ENCODE measurements at regions not wholly inside any gene's neighbourhood (a gene's known extent, or its start where the extent isn't known, plus 50 kb on each side); places are given as distances from the start of the nearest gene placed in this dataset.
"Not testable (repeated sequence)": the region's sequence is repeated elsewhere in the genome, so short reads cannot be mapped to it uniquely, and the experiment has no call there.

DNA sequence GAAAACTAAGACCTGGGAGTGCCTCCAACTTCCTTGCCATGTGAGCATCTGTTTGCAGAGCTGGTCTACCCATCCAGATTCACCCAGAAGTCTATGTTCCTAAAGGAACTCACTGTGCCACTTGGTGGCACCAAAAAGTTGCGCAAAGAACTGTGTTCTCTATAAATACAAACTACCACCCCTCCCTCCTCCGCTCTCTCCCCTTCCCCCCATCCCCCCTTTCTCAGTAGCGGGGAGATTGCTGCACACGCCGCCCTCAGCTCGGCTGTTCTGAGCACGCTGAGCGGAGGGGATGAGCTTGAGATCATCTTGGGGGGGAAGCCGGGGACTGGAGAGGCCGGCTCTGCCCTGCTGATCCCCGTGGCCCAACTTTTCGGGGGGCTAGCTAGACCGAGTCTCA lies 352.2 kb upstream of the FOLH1 start:
- TF ChIP-seq, protein P1, sequence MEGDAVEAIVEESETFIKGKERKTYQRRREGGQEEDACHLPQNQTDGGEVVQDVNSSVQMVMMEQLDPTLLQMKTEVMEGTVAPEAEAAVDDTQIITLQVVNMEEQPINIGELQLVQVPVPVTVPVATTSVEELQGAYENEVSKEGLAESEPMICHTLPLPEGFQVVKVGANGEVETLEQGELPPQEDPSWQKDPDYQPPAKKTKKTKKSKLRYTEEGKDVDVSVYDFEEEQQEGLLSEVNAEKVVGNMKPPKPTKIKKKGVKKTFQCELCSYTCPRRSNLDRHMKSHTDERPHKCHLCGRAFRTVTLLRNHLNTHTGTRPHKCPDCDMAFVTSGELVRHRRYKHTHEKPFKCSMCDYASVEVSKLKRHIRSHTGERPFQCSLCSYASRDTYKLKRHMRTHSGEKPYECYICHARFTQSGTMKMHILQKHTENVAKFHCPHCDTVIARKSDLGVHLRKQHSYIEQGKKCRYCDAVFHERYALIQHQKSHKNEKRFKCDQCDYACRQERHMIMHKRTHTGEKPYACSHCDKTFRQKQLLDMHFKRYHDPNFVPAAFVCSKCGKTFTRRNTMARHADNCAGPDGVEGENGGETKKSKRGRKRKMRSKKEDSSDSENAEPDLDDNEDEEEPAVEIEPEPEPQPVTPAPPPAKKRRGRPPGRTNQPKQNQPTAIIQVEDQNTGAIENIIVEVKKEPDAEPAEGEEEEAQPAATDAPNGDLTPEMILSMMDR (IDR thresholded peaks at IDR 0.05): not testable (repeated sequence)
- TF ChIP-seq POLR2A (IDR thresholded peaks at IDR 0.05): not testable (repeated sequence)
